GM19043 (cell line): ENCODE measurements at regions not wholly inside any gene's neighbourhood (a gene's known extent, or its start where the extent isn't known, plus 50 kb on each side); places are given as distances from the start of the nearest gene placed in this dataset.

Experiments used
- ATAC-seq: cut with Tn5 transposase; IDR thresholded peaks from one replicate; pipeline ENCODE4 v1.9.1; 2021; ENCODE audit warnings: low read depth; ENCODE audit not compliant: unreplicated experiment

DNA sequence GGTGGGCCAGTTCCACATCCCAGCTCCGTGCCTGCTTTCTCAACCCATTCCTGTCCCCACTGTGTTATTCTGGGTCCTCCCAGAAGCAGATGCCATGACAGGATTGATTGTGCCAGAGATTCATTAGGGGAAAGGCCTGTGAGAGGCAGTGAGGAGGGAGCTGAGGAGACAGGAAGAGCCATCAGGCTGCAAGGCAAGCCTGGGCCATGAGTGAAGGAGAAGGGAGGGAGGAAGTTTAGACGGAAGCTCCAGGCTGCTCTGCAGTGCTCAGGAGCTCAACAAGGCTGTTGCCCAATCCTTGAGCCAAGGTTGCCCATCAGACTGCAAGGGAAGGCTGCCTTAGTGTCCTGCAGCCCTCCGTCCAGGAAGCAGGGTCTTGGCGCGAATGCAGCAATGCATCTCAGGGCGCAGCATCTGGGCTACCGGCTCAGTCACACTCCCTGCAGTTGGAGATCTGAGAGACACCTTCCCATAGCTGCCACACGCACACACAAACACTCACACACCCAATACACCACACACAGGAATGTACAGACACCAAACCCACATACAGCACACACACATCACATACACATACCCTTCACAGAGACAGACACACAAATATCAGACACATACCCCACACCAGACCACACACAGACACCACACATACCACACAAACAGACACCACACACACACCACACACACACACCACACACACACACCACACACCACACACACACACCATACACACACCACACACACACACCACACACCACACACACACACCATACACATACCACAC is 139.5 kb upstream of the NDUFV2 start:
- ATAC-seq: no peak

DNA sequence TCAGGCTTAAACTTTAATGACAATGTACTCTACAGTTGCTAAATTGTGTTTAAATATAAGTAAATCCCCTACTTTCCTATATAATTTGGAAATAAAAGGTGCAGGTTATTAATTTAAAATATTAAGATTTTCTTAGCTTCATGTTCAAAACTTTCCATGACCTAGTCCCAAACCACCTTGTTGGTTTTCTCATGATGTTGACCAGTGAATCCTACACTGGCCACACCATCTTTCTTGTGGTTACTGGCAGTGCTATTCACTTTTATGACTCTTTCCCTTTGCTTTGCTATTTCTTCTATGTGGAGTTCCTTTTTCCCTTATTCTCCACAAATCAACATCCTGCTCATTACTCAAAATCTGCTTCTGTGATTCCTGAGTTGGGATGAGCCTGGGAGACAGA is 138.6 kb upstream of the NDUFV2 start:
- ATAC-seq: no peak

DNA sequence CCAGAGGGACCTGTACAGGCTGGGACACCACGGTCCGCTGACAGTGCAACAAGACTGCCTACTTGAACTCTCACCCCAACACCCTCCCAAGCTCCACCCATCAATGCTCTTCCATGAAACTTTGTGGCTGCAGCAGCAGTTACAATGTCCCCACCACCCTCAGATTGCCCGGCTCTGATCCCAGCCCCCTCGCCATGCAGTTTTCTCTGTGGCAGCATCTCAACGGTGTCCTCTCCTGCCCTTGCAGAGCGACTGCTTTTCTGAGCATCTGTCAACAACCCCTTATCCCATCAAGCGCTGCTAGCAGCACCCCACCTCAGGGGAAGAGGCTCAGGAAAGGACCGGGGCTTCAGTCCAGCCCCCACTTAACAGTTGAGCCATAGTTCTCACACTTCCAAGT is 137.1 kb upstream of the NDUFV2 start:
- no peak for ATAC-seq

DNA sequence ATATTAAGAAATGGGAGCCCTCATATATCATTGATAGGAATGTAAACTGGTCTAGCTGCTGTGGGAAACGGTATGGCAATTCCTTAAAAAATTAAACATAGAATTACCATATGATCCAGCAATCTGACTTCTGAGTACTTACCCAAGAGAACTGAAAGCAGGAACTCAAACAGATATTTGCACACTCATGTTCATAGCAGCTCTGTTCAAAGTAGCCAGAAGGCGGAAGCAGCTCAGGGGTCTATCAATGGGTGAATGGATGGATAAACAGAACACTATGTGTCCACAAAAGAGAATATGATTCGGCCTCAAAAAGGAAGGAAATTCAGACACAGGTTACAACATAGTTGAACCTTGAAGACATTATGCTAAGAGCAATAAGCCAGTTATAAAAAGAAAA is 135.7 kb upstream of the NDUFV2 start:
- no peak for ATAC-seq

DNA sequence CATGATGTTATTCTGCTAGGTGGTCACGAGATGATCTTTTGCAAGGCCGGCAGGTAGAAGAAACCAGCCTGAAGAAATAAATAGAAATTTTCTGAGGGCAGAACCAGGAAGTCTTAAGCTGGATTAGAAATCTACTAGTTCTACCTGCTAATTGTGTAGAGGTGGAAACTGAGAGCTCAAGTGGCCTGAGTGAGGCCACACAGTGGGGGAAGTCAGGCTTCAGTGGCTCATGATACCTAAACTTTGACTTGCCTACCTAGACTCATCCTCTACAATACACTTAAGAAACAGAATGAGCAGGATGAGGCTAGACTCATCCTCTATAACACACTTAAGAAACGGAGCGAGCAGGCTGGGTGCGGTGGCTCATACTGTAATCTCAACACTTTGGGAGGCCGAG is 134.9 kb upstream of the NDUFV2 start:
- no peak for ATAC-seq

DNA sequence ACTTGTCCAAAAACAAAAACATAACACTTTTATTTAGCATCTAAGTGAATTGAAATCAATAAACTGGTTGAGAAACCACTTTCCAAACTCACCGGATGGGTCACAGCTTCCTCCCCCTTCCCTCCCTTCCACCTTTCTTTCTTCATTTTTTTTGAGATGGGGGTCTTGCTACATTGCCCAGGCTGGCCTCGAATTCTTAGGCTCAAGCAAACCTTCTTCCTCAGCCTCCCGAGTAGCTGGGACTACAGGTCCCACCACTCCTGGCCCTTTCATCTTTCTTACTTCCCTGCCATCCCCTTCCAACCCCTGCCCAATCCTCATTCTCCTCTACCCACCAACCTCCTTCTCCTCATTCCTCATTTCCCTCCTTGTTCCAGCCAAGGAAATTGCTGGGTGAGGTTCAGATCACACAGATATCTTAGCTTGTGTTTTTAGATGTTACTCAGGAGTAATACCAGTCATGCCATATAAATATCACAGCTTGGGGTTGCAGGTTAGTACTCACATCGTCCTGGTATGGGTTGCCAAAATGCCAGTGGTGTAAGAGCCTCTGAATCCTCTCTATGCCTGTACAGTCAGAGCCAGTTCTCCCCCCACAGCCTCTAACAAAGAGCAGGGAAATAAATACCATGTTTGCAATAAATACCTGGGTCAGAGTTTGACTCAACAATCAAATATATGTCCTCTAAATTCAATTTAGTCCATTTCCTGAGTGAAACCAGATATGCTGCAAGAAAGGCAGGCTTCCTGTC is 132.7 kb upstream of the NDUFV2 start:
- no peak for ATAC-seq

DNA sequence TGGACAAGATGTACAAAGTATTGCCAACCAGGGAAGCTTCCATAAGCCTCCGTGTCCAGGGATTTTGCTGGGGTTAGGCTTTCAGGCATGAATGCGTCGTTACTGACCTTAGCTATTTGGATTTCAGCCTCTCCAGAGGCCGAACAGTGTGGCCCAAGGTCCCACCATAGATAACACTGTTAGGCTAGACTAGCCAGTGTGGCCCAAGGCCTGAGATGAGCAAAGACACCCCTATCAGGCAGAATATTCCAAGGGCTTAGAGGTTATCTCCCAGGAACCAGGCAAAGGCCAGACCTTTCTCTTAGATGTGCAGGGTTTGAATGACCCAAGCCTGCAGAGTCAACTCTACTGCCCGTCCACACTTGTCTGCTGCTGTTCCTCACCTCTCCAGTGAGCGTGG is 131.7 kb upstream of the NDUFV2 start:
- ATAC-seq: no peak

DNA sequence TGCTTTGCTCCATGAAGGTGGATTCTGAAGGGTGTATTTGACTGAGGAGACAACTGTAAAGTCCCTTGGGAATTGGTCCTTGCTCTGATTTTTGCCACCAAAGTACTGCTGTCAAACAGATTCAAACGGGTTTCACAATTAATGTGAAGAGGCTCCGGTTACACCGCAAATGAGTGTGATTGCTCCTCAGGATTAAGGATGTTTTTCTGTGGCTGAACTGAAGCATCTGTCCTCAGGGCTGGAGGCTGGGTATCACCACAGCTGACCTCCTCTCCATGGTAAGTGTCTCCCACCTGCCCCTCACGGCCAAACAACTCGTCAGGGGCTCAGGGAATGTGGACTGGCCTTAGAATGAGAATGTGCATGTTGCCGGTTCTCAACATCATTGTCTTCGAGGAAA is 130.4 kb upstream of the NDUFV2 start:
- ATAC-seq: no peak

DNA sequence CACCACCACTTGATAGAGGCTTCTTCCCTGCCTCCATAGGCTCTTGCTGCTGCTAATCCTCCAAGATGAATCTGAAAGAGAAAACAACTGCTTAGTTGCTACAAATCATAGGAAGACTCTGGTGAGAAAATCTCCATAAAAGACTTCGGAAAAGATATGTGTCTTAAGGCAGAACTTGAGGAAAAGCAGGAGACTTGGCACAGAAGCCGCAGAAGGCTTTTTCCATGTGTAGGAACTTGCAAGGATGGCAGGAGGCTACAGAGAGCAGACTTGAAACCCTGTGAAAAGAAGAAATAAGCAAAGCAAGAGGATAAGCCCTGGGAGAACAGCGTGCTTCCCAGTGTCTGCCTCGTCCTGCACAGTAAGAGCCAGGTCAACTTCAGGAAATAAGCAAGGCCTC is 128.2 kb upstream of the NDUFV2 start:
- no peak for ATAC-seq

DNA sequence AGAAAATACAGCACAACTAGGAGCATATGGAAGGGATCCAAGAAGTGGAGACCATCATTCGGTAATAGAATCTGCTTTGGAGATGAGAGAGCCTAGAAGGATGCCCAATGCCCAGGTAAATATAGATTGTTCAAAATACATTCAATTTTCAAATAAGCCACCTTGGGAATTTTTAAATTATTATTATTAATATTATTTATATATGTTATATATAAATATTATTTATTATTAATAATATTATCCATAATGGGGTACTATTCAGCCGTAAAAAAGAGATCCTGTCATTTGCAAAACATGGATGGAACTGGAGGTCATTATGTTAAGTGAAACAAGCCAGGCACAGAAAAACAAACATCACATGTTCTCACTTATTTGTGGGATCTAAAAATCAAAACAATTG is 127.8 kb upstream of the NDUFV2 start:
- no peak for ATAC-seq

DNA sequence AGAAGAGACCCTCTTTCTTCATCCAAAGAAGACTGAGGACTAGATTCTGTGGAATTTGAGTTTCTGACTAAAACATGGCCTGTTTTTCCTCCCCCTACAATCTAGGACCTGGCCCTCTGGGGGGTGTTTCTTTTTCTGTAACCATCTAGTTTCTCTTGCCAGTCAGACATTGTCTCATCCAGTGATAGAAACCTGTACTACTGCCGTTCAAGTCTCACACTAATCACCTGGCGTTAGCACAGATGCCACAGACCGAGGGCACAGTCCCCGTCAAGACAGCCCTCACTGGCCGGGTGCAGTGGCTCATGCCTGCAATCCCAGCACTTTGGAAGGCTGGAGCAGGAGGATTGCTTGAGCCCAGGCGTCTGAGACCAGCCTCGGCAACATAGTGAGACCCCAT is 126.9 kb upstream of the NDUFV2 start:
- ATAC-seq: no peak

DNA sequence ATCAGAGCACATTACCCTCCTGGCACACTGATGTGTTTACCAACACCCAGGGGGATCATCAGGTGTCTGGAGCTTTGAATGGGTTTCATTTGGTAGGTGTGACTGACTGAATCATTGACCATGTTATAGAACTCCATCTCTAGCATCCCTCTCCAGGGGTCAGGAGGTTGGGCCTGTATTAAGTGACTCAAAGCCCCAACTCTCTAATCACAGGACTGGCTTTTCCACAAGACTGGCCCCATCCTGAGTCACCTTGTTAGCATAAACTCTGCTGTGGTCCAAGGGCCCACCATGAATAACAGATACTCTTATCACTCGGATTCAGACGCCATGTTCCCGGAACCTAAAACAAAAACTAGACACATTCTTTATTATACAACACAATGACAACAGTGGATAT is 125.9 kb upstream of the NDUFV2 start:
- no peak for ATAC-seq

DNA sequence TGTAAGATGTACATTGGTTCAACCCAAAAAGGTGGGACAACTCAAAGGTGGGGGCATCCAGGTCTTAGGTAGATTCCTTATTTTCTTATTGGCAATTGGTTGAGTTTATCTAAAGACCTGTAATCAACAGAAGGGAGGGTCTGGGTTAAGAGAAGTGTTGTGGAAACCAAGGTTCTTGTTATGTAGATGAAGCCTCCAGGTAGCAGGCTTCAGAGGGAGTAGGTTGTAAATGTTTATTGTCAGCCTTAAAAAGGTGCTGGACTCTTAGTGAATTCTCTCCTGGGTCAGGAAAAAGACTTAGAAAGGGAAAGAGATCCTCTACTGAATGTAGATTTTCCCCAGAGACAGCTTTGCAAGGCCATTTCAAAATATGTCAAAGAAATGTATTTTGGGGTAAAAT is 125.3 kb upstream of the NDUFV2 start:
- no peak for ATAC-seq

DNA sequence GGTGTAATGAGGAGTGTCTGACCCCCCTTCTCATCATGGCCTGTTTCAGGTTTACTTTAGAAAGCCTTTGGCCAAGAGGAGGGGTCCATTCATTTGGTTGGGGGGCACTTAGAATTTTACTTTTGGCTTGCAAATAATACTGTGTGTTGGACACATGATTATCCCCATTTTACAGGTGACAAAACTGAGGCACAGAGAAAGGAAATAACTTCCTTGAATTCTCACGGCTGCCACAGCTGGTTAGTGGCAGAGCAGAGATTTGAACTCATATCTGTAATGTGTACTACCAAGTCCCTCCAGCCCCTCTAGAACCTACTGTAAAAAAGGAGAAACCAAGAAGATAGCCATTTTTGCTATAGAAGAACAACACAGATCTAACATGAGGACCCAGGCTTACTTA is 124.8 kb upstream of the NDUFV2 start:
- ATAC-seq: no peak

DNA sequence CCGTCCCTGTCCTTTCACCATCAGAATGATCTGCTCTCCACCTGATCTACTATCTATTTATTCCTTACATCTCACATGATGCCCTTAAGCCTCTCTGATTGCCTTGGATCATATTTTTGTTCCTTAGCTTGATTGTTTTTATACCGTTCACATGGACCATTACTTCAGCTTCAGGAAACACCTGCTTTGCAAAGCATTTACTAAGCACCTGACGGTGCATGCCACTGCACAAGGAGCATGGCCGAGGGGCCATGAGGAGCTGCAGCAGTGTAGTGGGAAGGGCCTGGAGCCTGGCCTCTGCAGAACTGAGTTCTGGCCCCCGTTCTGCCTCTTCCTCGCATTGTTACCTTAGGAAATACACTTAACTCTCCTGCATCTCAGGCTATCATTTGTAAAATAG is 124.1 kb upstream of the NDUFV2 start:
- no peak for ATAC-seq

DNA sequence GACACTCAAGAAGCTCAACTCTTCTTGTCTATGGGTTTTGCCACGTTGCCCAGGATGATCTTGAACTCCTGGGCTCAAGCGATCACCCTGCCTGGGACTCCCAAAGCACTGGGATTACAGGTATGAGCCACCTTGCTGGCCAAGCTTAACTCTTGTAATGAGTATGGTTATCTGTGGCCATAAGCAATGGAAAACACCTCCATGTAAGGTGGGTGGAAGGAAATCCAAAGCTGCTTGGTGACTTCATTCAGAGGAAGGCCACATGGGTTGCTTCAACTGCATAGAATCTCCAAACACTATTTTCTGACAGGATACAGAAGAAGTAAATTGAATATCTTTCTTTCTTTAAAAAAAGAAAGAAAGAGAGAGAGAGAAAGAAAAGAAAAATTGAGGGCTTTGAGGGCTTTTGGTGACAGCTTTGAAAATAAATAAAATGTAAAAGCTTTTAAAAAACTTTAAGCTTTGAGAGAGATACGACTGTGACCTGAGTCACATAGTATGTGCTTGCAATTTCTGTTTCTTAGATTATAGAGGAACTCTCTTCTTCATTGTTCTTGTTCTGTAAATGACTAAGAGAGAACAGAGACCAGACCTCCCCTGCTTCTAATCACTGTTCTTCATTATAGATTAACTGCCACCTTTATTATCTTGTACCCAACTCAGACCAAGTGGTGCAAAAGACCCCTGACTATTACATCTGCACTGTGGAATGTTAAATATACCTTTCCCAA is 123.1 kb upstream of the NDUFV2 start:
- no peak for ATAC-seq

DNA sequence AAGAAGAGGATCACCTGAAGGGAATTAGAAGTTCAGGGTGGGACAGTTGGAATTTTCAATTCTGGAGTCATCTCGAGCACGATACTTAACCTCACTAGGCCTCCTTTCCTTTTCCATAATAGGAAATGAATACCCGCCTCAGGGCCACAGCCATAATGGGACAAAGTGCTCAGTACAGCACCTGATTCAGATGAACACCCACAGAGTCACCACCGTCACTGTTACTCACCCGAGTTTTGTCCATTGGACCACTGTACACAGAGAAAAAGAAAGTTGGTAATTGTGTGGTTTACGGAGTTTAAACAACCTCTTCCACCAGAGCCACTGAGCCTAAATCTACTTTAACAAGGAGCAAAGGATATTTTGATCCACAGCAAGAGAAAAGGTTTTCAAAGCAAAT is 122.0 kb upstream of the NDUFV2 start:
- no peak for ATAC-seq

DNA sequence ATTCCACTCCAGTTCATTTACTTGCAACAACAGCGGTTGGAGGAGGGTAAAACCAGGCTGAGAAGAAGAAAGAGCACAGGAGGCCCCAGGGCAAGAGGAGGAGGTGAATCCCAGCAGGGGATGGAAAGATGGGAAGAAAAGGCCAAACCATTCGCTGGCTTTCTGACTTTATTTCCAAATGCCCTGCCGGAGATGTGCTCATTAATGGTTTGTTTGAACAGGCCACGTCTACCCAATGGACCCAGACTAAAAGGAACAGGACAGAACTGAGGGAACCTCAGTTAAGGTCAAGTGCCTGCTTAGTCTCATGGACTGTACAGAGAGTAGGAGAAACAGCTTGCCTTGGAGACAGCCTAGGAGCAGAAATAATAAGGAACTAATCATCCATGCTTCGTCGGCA is 121.6 kb upstream of the NDUFV2 start:
- ATAC-seq: no peak

DNA sequence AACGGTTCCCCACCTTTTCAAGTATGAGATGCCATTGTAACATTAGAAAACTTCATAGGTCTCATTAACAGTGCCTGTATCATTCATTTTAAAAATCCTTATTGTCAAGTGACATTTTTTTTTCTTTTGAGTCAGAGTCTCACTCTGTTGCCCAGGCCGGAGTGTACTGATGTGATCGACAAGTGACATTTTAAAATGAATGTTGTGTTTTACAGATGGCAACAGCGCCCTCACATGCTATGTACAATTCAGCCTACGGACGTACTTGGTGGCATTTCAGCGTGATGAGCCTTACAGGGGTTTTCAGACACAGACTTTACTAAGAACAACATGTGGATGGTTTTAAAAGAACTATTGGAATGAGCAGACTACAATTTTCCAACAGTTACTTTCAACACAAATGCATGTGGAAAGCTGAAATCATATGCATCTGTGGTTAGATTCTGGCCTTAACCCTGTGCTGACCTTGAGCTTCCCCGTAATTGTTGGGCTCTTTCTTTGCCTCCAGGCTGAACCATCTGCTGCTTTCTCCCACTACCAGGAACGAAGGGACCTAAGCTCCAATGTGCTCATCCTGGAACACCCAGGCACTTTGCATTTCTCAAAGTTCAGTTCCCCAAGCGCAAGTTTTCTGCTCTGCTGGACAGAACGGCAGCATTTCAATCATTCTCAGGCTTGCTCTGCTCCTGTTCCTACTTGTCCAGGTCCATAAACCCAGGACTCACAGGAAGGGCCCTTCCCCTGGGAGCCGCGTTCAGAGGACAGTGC is 119.9 kb upstream of the NDUFV2 start:
- ATAC-seq: no peak

DNA sequence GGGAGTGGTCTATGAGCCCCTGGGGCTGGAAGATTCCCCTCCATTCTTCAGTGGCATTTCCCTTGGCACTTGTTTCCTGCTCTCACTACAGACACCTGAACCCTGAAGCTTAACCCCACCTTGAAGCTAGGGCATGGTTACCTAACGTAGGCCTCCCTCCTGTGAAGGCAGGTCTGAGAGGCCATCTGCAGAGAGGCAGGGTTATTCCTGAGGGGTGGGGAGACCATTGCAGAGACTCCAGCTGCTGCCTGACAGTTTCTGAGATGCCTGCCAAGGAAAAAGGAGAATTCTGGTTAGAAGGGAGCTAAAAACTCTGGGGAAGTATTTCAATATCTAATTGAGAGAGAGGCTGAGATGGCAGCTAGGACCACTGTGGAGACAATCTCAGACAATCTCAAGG is 119.3 kb upstream of the NDUFV2 start:
- no peak for ATAC-seq

DNA sequence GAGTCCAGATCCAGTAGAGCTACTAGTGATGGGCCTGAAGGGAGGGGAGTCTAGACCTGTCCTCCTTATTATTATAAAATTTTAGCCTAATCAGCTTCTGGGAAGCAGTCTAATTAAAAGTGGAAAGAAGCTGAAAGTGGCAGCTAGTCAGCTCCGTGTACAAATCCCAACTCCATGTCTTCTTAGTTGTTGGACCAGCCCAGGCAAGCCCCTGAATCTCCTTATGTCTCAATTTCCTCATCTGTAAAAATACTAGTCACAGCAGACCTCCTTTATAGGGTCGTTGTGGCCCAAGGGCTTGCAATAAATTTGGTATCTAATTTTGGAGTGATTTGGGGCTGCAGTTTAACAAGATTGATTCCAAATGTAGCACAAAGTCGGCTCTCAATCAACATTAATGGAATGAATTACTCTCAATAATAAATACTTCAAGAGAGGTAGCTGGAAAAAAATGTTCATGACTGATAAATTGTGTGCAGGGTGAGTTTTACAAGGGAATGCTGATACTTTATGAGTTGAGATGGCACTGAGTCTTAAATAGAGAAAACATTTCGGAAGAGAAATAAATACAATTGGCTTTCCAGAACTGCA is 118.3 kb upstream of the NDUFV2 start:
- ATAC-seq: no peak
